Upper lobe of right lung (tissue), 1 donor: ENCODE measurements at regions not wholly inside any gene's neighbourhood (a gene's known extent, or its start where the extent isn't known, plus 50 kb on each side); places are given as distances from the start of the nearest gene placed in this dataset.

Experiments
- ATAC-seq: fragments of 200-7000 bp; cut with Tn5 transposase; one replicate; pipeline ENCODE4 v1.9.1; 2020; ENCODE audit warnings: mild to moderate bottlenecking, moderate library complexity
- DNase-seq: peaks from one replicate; pipeline ENCODE4 v3.0.0-alpha.2; 2020
- H3K27ac ChIP-seq: fragments of 200-600 bp; one replicate; pipeline ENCODE4 v1.8.0; 2022
- H3K27me3 ChIP-seq: fragments of 200-600 bp; one replicate; pipeline ENCODE4 v1.8.0; 2022; ENCODE audit warnings: mild to moderate bottlenecking
- H3K36me3 ChIP-seq: fragments of 200-600 bp; one replicate; pipeline ENCODE4 v1.8.0; 2022
- H3K4me1 ChIP-seq: fragments of 200-600 bp; one replicate; pipeline ENCODE4 v1.8.0; 2022
- H3K4me3 ChIP-seq: fragments of 200-600 bp; one replicate; pipeline ENCODE4 v1.8.0; 2022; ENCODE audit warnings: mild to moderate bottlenecking
- H3K9me3 ChIP-seq: fragments of 200-600 bp; one replicate; pipeline ENCODE4 v1.8.0; 2022
- CTCF ChIP-seq: fragments of 200-600 bp; IDR thresholded peaks from one replicate; pipeline ENCODE4 v1.8.0; 2022; ENCODE audit warnings: antibody characterized with exemption
- intact Hi-C: fragments of 100-400 bp; cut with DNase I; formaldehyde crosslinking; loops from one replicate; pipeline ENCODE4 v1.11.0; 2022
- donor health status: DM: no; HTN: yes; CAD: no; lungs with severe emphysema.

- H3K27ac ChIP-seq = no peak overlapping the region
- H3K36me3 ChIP-seq = no peaks in the 10 kb centered on the region
- no peaks in the 10 kb centered on the region for H3K4me1 ChIP-seq
- H3K27me3 ChIP-seq = no peaks in the 10 kb centered on the region
- TF ChIP-seq CTCF = no peak
- ATAC-seq = no peak
- DNase-seq = no peak
- no peaks in the 10 kb centered on the region for H3K9me3 ChIP-seq
- intact Hi-C loops = no loop called here
- H3K4me3 ChIP-seq = no peak overlapping the region
These were observed 319.0 kb upstream of the NPSR1 start for GRCh38 chr7:34338961-34339526.

DNA sequence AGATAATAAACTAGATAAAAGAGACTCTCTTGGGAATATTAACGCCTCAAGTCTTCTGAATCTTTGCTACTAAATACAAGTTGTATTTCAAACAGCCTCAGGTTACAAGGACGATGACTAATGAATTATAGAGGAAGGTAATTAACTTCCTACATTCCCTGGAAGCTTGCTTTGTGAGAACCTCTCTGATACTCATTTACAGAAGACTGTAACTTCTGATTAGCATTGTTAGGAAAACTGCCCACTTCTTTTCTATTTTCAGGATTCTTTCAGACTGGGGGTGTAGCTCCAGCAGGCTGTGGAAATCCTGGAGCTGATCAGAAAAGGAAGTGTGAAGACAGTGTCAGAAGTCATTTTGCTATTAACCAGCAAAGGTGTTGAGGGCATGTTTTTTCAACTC lies 316.7 kb upstream of the NPSR1 start:
- no peak for ATAC-seq
- Histone ChIP-seq H3K9me3 (no peaks in the 10 kb centered on the region), H3K27ac (no peak overlapping the region), H3K4me1 (no peaks in the 10 kb centered on the region), H3K4me3 (no peak overlapping the region), H3K27me3 (no peaks in the 10 kb centered on the region), H3K36me3 (no peaks in the 10 kb centered on the region)
- no peak for TF ChIP-seq CTCF
- intact Hi-C loops = no loop called here
- no peak for DNase-seq

DNA sequence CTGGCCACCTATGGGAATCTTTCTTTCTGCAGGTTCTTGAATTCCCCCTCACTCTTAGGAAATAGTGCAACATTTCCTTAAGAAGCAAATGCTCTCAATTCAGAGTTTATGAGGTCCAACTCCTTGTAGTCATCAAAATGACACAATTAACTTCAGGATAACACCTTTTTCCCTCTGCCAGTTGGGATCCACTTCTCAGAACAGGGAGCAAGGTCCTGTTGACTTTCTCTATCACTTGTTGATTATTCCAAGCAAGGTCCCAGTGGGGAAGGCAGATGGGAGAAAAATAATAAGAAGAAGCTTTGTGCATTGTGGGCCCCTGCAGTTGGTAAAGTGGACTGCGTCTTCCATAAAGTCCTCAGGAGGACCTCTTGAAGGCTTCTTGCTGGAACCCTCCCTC lies 315.6 kb upstream of the NPSR1 start:
- Histone ChIP-seq H3K27ac (no peak overlapping the region), H3K4me1 (no peaks in the 10 kb centered on the region), H3K9me3 (no peaks in the 10 kb centered on the region), H3K27me3 (no peaks in the 10 kb centered on the region), H3K36me3 (no peaks in the 10 kb centered on the region), H3K4me3 (no peak overlapping the region)
- no peak for TF ChIP-seq CTCF
- DNase-seq (no peak), ATAC-seq (no peak)
- intact Hi-C loops = no loop called here

GRCh38 chr7:34343667-34344066 lies 314.4 kb upstream of the NPSR1 start:
- DNase-seq (no peak), ATAC-seq (no peak)
- no peak overlapping the region for H3K4me3 ChIP-seq
- no peaks in the 10 kb centered on the region for H3K4me1 ChIP-seq
- no peaks in the 10 kb centered on the region for H3K36me3 ChIP-seq
- H3K27ac ChIP-seq = no peak overlapping the region
- no peak for TF ChIP-seq CTCF
- intact Hi-C loops = no loop called here
- no peaks in the 10 kb centered on the region for H3K9me3 ChIP-seq
- H3K27me3 ChIP-seq = no peaks in the 10 kb centered on the region

- H3K36me3 ChIP-seq = no peaks in the 10 kb centered on the region
- H3K27me3 ChIP-seq = no peaks in the 10 kb centered on the region
- no peak for ATAC-seq
- intact Hi-C loops = no loop called here
- no peak for TF ChIP-seq CTCF
- H3K27ac ChIP-seq = no peak overlapping the region
- DNase-seq = no peak
- no peaks in the 10 kb centered on the region for H3K9me3 ChIP-seq
- no peak overlapping the region for H3K4me3 ChIP-seq
- no peaks in the 10 kb centered on the region for H3K4me1 ChIP-seq
These were observed 304.0 kb upstream of the NPSR1 start for GRCh38 chr7:34354011-34354410.

GRCh38 chr7:34354899-34355298 lies 303.1 kb upstream of the NPSR1 start:
- no peaks in the 10 kb centered on the region for H3K27me3 ChIP-seq
- H3K27ac ChIP-seq = no peak overlapping the region
- H3K4me3 ChIP-seq = no peak overlapping the region
- no peaks in the 10 kb centered on the region for H3K36me3 ChIP-seq
- H3K9me3 ChIP-seq = no peaks in the 10 kb centered on the region
- no peak for TF ChIP-seq CTCF
- ATAC-seq (no peak), DNase-seq (no peak)
- intact Hi-C loops = no loop called here
- H3K4me1 ChIP-seq = no peaks in the 10 kb centered on the region
